GM23338 (cell line): ENCODE measurements at regions not wholly inside any gene's neighbourhood (a gene's known extent, or its start where the extent isn't known, plus 50 kb on each side); places are given as distances from the start of the nearest gene placed in this dataset.

Experiments used
- CREB1 ChIP-seq: fragments of 250-450 bp; sonication (Bioruptor Pico); IDR thresholded peaks from 2 replicates; pipeline ENCODE4 v1.5.0; 2020; ENCODE audit warnings: low read depth, mild to moderate bottlenecking, moderate library complexity
- EZH2 ChIP-seq: fragments of 200-600 bp; sonication (generic); IDR thresholded peaks from one replicate; pipeline ENCODE4 v1.8.0; 2017; ENCODE audit warnings: antibody characterized with exemption, mild to moderate bottlenecking, low read depth; ENCODE audit not compliant: unreplicated experiment
- EZH2phosphoT487 ChIP-seq: fragments of 200-600 bp; sonication (generic); IDR thresholded peaks from one replicate; pipeline ENCODE4 v1.8.1; 2018; ENCODE audit warnings: antibody characterized with exemption; ENCODE audit not compliant: unreplicated experiment
- JUNB ChIP-seq: IDR thresholded peaks from one replicate; pipeline ENCODE4 v1.6.1; 2016; ENCODE audit warnings: antibody characterized with exemption; ENCODE audit not compliant: unreplicated experiment
- POLR2AphosphoS5 ChIP-seq: IDR thresholded peaks from 2 replicates; pipeline ENCODE4 v1.6.1; 2016; ENCODE audit warnings: antibody characterized with exemption, low read depth
- TF ChIP-seq, protein P1 (sequence below), 2 experiments: fragments of 200-600 bp in 1 of 2; sonication (generic) in 1 of 2; conservative IDR thresholded peaks; 2 replicates each; pipeline versions ENCODE4 v1.5.1 to v1.6.1; 2016 to 2017; ENCODE audit warnings: antibody characterized with exemption in 2 of 2, low read depth in 2 of 2, mild to moderate bottlenecking in 2 of 2, moderate library complexity in 1 of 2

DNA sequence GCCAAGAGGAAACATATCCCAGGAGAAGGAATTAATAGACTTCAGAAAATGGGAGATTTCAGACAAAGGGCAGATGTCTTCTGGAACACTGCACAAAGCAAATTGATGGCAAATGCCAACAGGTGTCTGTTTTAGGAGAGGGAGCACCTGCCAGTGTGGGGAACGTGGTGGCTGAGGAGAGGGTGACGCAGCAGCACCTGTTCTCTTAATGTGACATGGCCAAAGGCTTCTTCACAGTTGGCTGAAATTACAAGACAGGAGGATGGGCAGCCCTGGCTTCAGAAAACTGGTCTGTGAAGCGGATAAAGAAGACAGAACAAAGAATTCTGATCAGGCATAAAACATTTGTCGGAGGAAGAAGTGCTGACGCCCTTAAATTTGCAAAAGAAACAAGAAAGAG lies 178.7 kb upstream of the RUNX1 start:
- TF ChIP-seq, protein P1, sequence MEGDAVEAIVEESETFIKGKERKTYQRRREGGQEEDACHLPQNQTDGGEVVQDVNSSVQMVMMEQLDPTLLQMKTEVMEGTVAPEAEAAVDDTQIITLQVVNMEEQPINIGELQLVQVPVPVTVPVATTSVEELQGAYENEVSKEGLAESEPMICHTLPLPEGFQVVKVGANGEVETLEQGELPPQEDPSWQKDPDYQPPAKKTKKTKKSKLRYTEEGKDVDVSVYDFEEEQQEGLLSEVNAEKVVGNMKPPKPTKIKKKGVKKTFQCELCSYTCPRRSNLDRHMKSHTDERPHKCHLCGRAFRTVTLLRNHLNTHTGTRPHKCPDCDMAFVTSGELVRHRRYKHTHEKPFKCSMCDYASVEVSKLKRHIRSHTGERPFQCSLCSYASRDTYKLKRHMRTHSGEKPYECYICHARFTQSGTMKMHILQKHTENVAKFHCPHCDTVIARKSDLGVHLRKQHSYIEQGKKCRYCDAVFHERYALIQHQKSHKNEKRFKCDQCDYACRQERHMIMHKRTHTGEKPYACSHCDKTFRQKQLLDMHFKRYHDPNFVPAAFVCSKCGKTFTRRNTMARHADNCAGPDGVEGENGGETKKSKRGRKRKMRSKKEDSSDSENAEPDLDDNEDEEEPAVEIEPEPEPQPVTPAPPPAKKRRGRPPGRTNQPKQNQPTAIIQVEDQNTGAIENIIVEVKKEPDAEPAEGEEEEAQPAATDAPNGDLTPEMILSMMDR (conservative IDR thresholded peaks at IDR 0.05; ENCODE audit: low read depth in 2 of 2) = no peak
- TF ChIP-seq CREB1 (CRISPR knock-in tag) (no peak), EZH2 (no peak), EZH2phosphoT487 (no peak), JUNB (no peak), POLR2AphosphoS5 (no peak)
